ENCODE measurements at regions not wholly inside any gene's neighbourhood (a gene's known extent, or its start where the extent isn't known, plus 50 kb on each side); places are given as distances from the start of the nearest gene placed in this dataset.

DNA sequence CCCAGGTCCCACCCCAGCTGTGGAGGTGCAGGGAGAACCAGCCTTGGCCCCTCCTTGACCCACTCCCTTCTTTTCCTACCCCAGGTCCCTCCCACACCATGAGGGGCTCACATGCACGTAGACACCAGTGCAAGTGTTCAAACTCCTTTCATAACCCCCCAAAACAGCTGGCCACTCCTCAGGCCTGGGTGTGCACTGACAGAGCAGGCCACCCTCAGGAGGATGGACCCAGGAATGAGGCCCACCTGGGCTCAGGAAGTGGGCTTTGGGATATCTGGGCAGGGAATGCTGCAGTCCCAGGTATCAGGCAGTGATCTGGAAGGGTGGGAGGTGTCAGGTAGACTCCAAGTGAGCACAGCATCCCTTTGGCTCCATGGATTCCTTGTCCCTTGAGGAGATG is 723.8 kb downstream of the MATN1 start:
- TF ChIP-seq, protein P1, sequence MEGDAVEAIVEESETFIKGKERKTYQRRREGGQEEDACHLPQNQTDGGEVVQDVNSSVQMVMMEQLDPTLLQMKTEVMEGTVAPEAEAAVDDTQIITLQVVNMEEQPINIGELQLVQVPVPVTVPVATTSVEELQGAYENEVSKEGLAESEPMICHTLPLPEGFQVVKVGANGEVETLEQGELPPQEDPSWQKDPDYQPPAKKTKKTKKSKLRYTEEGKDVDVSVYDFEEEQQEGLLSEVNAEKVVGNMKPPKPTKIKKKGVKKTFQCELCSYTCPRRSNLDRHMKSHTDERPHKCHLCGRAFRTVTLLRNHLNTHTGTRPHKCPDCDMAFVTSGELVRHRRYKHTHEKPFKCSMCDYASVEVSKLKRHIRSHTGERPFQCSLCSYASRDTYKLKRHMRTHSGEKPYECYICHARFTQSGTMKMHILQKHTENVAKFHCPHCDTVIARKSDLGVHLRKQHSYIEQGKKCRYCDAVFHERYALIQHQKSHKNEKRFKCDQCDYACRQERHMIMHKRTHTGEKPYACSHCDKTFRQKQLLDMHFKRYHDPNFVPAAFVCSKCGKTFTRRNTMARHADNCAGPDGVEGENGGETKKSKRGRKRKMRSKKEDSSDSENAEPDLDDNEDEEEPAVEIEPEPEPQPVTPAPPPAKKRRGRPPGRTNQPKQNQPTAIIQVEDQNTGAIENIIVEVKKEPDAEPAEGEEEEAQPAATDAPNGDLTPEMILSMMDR (IDR thresholded peaks at IDR 0.05; ENCODE audit: low read depth, low read length, poor library complexity, severe bottlenecking): no peak
- no peak for TF ChIP-seq EZH2phosphoT487 (IDR thresholded peaks at IDR 0.05; ENCODE audit: borderline replicate concordance, low read length)
